Glutamatergic neuron (in vitro differentiated cells): ENCODE measurements at regions not wholly inside any gene's neighbourhood (a gene's known extent, or its start where the extent isn't known, plus 50 kb on each side); places are given as distances from the start of the nearest gene placed in this dataset.

Experiments used
- DNase-seq: peaks from one replicate; pipeline ENCODE4 v3.0.0; 2022
- H3K27ac Mint-ChIP-seq: one replicate; pipeline ENCODE4 v1.8.0; 2020; ENCODE audit warnings: mild to moderate bottlenecking, mixed read lengths, inconsistent platforms; ENCODE audit not compliant: unreplicated experiment
- H3K27me3 Mint-ChIP-seq: one replicate; pipeline ENCODE4 v1.8.0; 2020; ENCODE audit warnings: mild to moderate bottlenecking, moderate library complexity, mixed read lengths, inconsistent platforms; ENCODE audit not compliant: unreplicated experiment
- H3K36me3 Mint-ChIP-seq: one replicate; pipeline ENCODE4 v1.8.0; 2020; ENCODE audit warnings: mild to moderate bottlenecking, mixed read lengths, inconsistent platforms; ENCODE audit not compliant: unreplicated experiment
- H3K4me1 Mint-ChIP-seq: one replicate; pipeline ENCODE4 v1.8.0; 2020; ENCODE audit warnings: mild to moderate bottlenecking, low read depth, mixed read lengths, inconsistent platforms; ENCODE audit not compliant: unreplicated experiment
- H3K4me3 Mint-ChIP-seq: one replicate; pipeline ENCODE4 v1.8.0; 2020; ENCODE audit warnings: mild to moderate bottlenecking, mixed read lengths, inconsistent platforms; ENCODE audit not compliant: unreplicated experiment
- H3K9me3 Mint-ChIP-seq: one replicate; pipeline ENCODE4 v1.8.0; 2020; ENCODE audit warnings: mild to moderate bottlenecking, moderate library complexity, mixed read lengths, inconsistent platforms; ENCODE audit not compliant: unreplicated experiment
- CTCF ChIP-seq: fragments of 200-600 bp; sonication (generic); IDR thresholded peaks from one replicate; pipeline ENCODE4 v1.5.0; 2021; ENCODE audit not compliant: partially characterized antibody, unreplicated experiment

DNA sequence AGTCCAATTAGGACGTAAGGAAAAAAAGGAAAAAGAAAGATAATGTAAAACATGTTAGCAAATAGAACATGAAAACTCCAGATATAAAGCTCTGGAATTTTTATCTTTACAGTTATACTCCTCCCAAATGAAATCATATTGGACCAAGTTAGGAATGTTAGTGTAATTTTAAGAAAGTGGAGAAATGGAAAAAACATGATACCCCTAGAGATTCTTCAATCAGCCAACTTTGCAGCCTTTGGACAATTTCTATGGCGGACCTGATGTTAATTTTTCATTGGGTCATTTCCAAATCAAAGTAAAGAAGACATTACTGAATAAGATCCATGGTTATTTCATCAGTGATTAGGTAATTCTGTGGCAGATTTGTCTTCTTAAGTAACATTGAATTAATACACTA, 748.7 kb downstream of the RFPL4B start:
- DNase-seq, result no peak
- H3K27ac Mint-ChIP-seq, result no peak overlapping the region
- H3K4me1 Mint-ChIP-seq, result no peaks in the 10 kb centered on the region
- no peak for TF ChIP-seq CTCF
- H3K4me3 Mint-ChIP-seq, result no peak overlapping the region
- no peaks in the 10 kb centered on the region for H3K36me3 Mint-ChIP-seq
- H3K9me3 Mint-ChIP-seq, result no peaks in the 10 kb centered on the region
- no peaks in the 10 kb centered on the region for H3K27me3 Mint-ChIP-seq

DNA sequence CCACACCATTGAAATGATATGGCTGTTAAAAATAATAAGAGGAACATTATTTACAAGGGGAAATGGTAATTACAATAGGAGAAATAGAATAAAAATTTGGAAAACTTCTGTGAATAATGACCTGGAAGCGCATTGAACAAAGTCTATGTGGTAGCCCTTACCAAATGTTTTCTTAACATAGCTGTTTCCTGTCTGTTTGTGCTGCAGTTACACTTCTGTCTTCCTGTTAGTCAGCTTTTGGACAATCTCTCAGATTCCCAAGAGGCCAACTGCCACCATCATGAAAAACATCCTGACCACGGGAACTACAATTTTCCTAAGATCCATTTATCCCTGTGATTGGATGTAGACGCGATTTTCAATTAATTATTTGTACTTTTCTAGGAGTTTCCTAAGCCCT, 754.4 kb upstream of the MARCKS start:
- H3K36me3 Mint-ChIP-seq, result no peaks in the 10 kb centered on the region
- no peaks in the 10 kb centered on the region for H3K9me3 Mint-ChIP-seq
- H3K27me3 Mint-ChIP-seq, result no peaks in the 10 kb centered on the region
- no peak for TF ChIP-seq CTCF
- DNase-seq, result no peak
- no peaks in the 10 kb centered on the region for H3K4me1 Mint-ChIP-seq
- no peak overlapping the region for H3K27ac Mint-ChIP-seq
- H3K4me3 Mint-ChIP-seq, result no peak overlapping the region

- Mint-ChIP-seq H3K4me1 (no peaks in the 10 kb centered on the region), H3K4me3 (no peak overlapping the region), H3K36me3 (no peaks in the 10 kb centered on the region), H3K27ac (no peak overlapping the region), H3K27me3 (no peaks in the 10 kb centered on the region), H3K9me3 (peaks cover 2% of the 10 kb centered on the region)
- DNase-seq, result no peak
- TF ChIP-seq CTCF, result no peak
Measured at GRCh38 chr6:113103634-113104361, 753.3 kb upstream of the MARCKS start.

GRCh38 chr6:113104541-113104940, 752.6 kb upstream of the MARCKS start:
- Mint-ChIP-seq H3K4me1 (no peaks in the 10 kb centered on the region), H3K36me3 (no peaks in the 10 kb centered on the region), H3K9me3 (peaks cover 2% of the 10 kb centered on the region), H3K4me3 (no peak overlapping the region), H3K27ac (no peak overlapping the region), H3K27me3 (no peaks in the 10 kb centered on the region)
- no peak for TF ChIP-seq CTCF
- DNase-seq, result no peak

- TF ChIP-seq CTCF, result no peak
- no peak for DNase-seq
- H3K9me3 Mint-ChIP-seq, result peaks cover 2% of the 10 kb centered on the region
- H3K4me1 Mint-ChIP-seq, result no peaks in the 10 kb centered on the region
- no peaks in the 10 kb centered on the region for H3K36me3 Mint-ChIP-seq
- no peak overlapping the region for H3K4me3 Mint-ChIP-seq
- H3K27me3 Mint-ChIP-seq, result no peaks in the 10 kb centered on the region
- no peak overlapping the region for H3K27ac Mint-ChIP-seq
Measured at GRCh38 chr6:113104951-113105350, 752.2 kb upstream of the MARCKS start.
